Neural progenitor cell (in vitro differentiated cells): ENCODE measurements at regions not wholly inside any gene's neighbourhood (a gene's known extent, or its start where the extent isn't known, plus 50 kb on each side); places are given as distances from the start of the nearest gene placed in this dataset.
A peak's percentile ranks its signal among the peaks of the same experiment; 100 is the strongest.

Experiments used
- DNase-seq: peaks from one replicate; pipeline ENCODE4 v3.0.0-alpha.2; 2016; ENCODE audit warnings: low spot score
- H2AFZ ChIP-seq: fragments of 200-600 bp; sonication (generic); replicated peaks from 2 replicates; pipeline ENCODE4 v1.6.1; 2016; ENCODE audit warnings: antibody characterized with exemption
- H3F3A ChIP-seq: fragments of 200-600 bp; sonication (generic); 2 replicates; pipeline ENCODE4 v1.6.1; 2016; ENCODE audit warnings: antibody characterized with exemption, low read depth
- H3K27ac ChIP-seq: fragments of 200-600 bp; sonication (generic); 2 replicates; pipeline ENCODE4 v1.5.1; 2016; ENCODE audit warnings: mild to moderate bottlenecking
- H3K27me3 ChIP-seq: fragments of 200-600 bp; sonication (generic); 2 replicates; pipeline ENCODE4 v1.6.1; 2016; ENCODE audit warnings: mild to moderate bottlenecking, moderate library complexity
- H3K36me3 ChIP-seq: fragments of 200-600 bp; sonication (generic); 2 replicates; pipeline ENCODE4 v1.5.1; 2016
- H3K4me1 ChIP-seq: fragments of 200-600 bp; sonication (generic); 2 replicates; pipeline ENCODE4 v1.6.1; 2016; ENCODE audit warnings: mixed run types
- H3K4me2 ChIP-seq: fragments of 200-600 bp; sonication (generic); 2 replicates; pipeline ENCODE4 v1.6.1; 2016
- H3K4me3 ChIP-seq: fragments of 200-600 bp; sonication (generic); 2 replicates; pipeline ENCODE4 v1.5.1; 2016
- H3K79me2 ChIP-seq: fragments of 200-600 bp; sonication (generic); 2 replicates; pipeline ENCODE4 v1.6.1; 2016; ENCODE audit warnings: low read depth
- H3K9ac ChIP-seq: fragments of 200-600 bp; sonication (generic); 2 replicates; pipeline ENCODE4 v1.6.1; 2016
- H3K9me3 ChIP-seq: fragments of 200-600 bp; sonication (generic); 2 replicates; pipeline ENCODE4 v1.5.1; 2016; ENCODE audit warnings: low read depth
- H4K20me1 ChIP-seq: fragments of 200-600 bp; sonication (generic); 2 replicates; pipeline ENCODE4 v1.6.1; 2016; ENCODE audit warnings: low read depth
- H3K27ac Mint-ChIP-seq: 3 replicates; pipeline ENCODE4 v1.8.0; 2021; ENCODE audit warnings: mixed read lengths
- H3K27me3 Mint-ChIP-seq: 2 replicates; pipeline ENCODE4 v1.8.0; 2022; ENCODE audit warnings: low read depth, mild to moderate bottlenecking, inconsistent platforms, moderate library complexity, mixed read lengths; ENCODE audit not compliant: insufficient read depth
- H3K36me3 Mint-ChIP-seq: 3 replicates; pipeline ENCODE4 v1.8.0; 2021; ENCODE audit warnings: mixed read lengths
- H3K4me1 Mint-ChIP-seq: 3 replicates; pipeline ENCODE4 v1.8.0; 2021; ENCODE audit warnings: mixed read lengths
- H3K4me3 Mint-ChIP-seq: 3 replicates; pipeline ENCODE4 v1.8.0; 2021; ENCODE audit warnings: mild to moderate bottlenecking, moderate library complexity, mixed read lengths
- H3K9me3 Mint-ChIP-seq: 3 replicates; pipeline ENCODE4 v1.8.0; 2020; ENCODE audit warnings: mixed read lengths
- EZH2 ChIP-seq: fragments of 200-600 bp; sonication (generic); IDR thresholded peaks from 2 replicates; pipeline ENCODE4 v1.6.1; 2017; ENCODE audit warnings: antibody characterized with exemption, mild to moderate bottlenecking, moderate library complexity
- EZH2phosphoT487 ChIP-seq: fragments of 200-600 bp; sonication (generic); IDR thresholded peaks from 2 replicates; pipeline ENCODE4 v1.6.1; 2017; ENCODE audit warnings: antibody characterized with exemption
- TF ChIP-seq, protein P1 (sequence below): fragments of 200-600 bp; sonication (generic); IDR thresholded peaks from 2 replicates; pipeline ENCODE4 v1.5.1; 2017; ENCODE audit warnings: antibody characterized with exemption, mild to moderate bottlenecking

GRCh38 chr2:18378020-18378653 is 182.3 kb downstream of the RDH14 start:
- Histone ChIP-seq H3K27me3 (peaks cover 7% of the 10 kb centered on the region), H3K36me3 (no peaks in the 10 kb centered on the region), H3K79me2 (no peaks in the 10 kb centered on the region), H3K4me1 (no peaks in the 10 kb centered on the region), H3K27ac (no peak overlapping the region), H3K4me2 (no peak overlapping the region), H4K20me1 (no peaks in the 10 kb centered on the region), H3K9me3 (no peaks in the 10 kb centered on the region), H3F3A (no peaks in the 10 kb centered on the region), H3K9ac (no peak overlapping the region), H3K4me3 (no peak overlapping the region), H2AFZ (no peak overlapping the region)
- Mint-ChIP-seq H3K4me1 (no peaks in the 10 kb centered on the region), H3K27me3 (peaks cover 2% of the 10 kb centered on the region), H3K4me3 (no peak overlapping the region), H3K9me3 (no peaks in the 10 kb centered on the region), H3K36me3 (no peaks in the 10 kb centered on the region), H3K27ac (no peak overlapping the region)
- peak; percentile 78 for DNase-seq
- TF ChIP-seq EZH2 (no peak), EZH2phosphoT487 (no peak)
- TF ChIP-seq, protein P1, sequence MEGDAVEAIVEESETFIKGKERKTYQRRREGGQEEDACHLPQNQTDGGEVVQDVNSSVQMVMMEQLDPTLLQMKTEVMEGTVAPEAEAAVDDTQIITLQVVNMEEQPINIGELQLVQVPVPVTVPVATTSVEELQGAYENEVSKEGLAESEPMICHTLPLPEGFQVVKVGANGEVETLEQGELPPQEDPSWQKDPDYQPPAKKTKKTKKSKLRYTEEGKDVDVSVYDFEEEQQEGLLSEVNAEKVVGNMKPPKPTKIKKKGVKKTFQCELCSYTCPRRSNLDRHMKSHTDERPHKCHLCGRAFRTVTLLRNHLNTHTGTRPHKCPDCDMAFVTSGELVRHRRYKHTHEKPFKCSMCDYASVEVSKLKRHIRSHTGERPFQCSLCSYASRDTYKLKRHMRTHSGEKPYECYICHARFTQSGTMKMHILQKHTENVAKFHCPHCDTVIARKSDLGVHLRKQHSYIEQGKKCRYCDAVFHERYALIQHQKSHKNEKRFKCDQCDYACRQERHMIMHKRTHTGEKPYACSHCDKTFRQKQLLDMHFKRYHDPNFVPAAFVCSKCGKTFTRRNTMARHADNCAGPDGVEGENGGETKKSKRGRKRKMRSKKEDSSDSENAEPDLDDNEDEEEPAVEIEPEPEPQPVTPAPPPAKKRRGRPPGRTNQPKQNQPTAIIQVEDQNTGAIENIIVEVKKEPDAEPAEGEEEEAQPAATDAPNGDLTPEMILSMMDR, result peak; percentile 92

DNA sequence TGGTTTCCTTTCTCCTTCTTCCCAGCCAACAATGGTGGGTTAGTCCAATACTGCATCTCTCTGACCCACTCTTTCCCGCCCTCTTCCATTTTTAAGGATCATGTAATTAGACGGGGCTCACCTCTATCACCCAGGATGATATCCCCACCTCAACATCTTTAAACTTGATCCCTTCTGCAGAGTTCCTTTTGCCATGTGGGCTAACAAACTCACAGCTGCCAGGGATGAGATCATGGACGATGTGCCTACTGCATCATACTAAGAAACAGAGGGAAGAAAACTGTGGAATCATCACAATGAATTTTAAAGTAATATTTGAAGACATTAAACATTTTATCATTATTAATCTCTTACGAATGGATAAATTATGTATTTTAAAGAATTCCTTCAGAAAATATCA is 183.5 kb downstream of the RDH14 start:
- no peaks in the 10 kb centered on the region for H3K9me3 ChIP-seq
- H3K4me2 ChIP-seq, result no peak overlapping the region
- Mint-ChIP-seq H3K4me3 (no peak overlapping the region), H3K9me3 (no peaks in the 10 kb centered on the region), H3K4me1 (no peaks in the 10 kb centered on the region), H3K36me3 (no peaks in the 10 kb centered on the region), H3K27me3 (peaks cover 2% of the 10 kb centered on the region), H3K27ac (no peak overlapping the region)
- no peak overlapping the region for H3K27ac ChIP-seq
- no peak for DNase-seq
- no peaks in the 10 kb centered on the region for H3K36me3 ChIP-seq
- H3K27me3 ChIP-seq, result peaks cover 6% of the 10 kb centered on the region
- no peak for TF ChIP-seq EZH2
- no peak for TF ChIP-seq EZH2phosphoT487
- TF ChIP-seq, protein P1, result no peak
- no peak overlapping the region for H2AFZ ChIP-seq
- no peaks in the 10 kb centered on the region for H3K79me2 ChIP-seq
- no peaks in the 10 kb centered on the region for H4K20me1 ChIP-seq
- H3K4me3 ChIP-seq, result no peak overlapping the region
- no peaks in the 10 kb centered on the region for H3K4me1 ChIP-seq
- H3K9ac ChIP-seq, result no peak overlapping the region
- H3F3A ChIP-seq, result no peaks in the 10 kb centered on the region

GRCh38 chr2:18373664-18374063 is 186.8 kb downstream of the RDH14 start:
- no peaks in the 10 kb centered on the region for H3K9me3 ChIP-seq
- H3K4me3 ChIP-seq, result no peak overlapping the region
- no peak overlapping the region for H3K4me2 ChIP-seq
- no peak overlapping the region for H3K9ac ChIP-seq
- Mint-ChIP-seq H3K36me3 (no peaks in the 10 kb centered on the region), H3K27ac (no peak overlapping the region), H3K4me3 (no peak overlapping the region), H3K4me1 (no peaks in the 10 kb centered on the region), H3K27me3 (peaks cover 2% of the 10 kb centered on the region), H3K9me3 (no peaks in the 10 kb centered on the region)
- no peaks in the 10 kb centered on the region for H3K36me3 ChIP-seq
- no peaks in the 10 kb centered on the region for H4K20me1 ChIP-seq
- no peaks in the 10 kb centered on the region for H3F3A ChIP-seq
- DNase-seq, result no peak
- no peak overlapping the region for H3K27ac ChIP-seq
- TF ChIP-seq EZH2 (no peak), EZH2phosphoT487 (no peak)
- TF ChIP-seq, protein P1, result no peak
- H3K4me1 ChIP-seq, result no peaks in the 10 kb centered on the region
- H2AFZ ChIP-seq, result no peak overlapping the region
- no peaks in the 10 kb centered on the region for H3K79me2 ChIP-seq
- H3K27me3 ChIP-seq, result no peaks in the 10 kb centered on the region
